ENCODE measurements at regions not wholly inside any gene's neighbourhood (a gene's known extent, or its start where the extent isn't known, plus 50 kb on each side); places are given as distances from the start of the nearest gene placed in this dataset.

GRCh38 chr11:112570333-112570732 is 309.7 kb upstream of the PLET1 start:
- ChIA-PET CTCF (no interaction called here), POLR2A (no interaction called here)
- no peaks in the 10 kb centered on the region for H3K36me3 ChIP-seq (ENCODE audit: control insufficient read depth in 4 of 4, insufficient read depth in 4 of 4, low read length in 3 of 4)
- no peak overlapping the region for H3K4me3 ChIP-seq (ENCODE audit: control insufficient read depth in 1 of 7, extremely low read depth in 1 of 7, insufficient read depth in 4 of 7, low read depth in 2 of 7, low read length in 6 of 7)
- H3K27me3 ChIP-seq (replicated peaks in 2 of 5; ENCODE audit: control insufficient read depth in 4 of 5, insufficient read depth in 5 of 5, low read length in 4 of 5): peaks cover 0 to 12% (median 0%) of the 10 kb centered on the region in 5 experiments
- H3K27ac ChIP-seq (ENCODE audit: insufficient read depth in 1 of 2, low read depth in 1 of 2, low read length in 2 of 2, poor library complexity in 1 of 2, severe bottlenecking in 2 of 2): no peak overlapping the region
- no peaks in the 10 kb centered on the region for H3K9me3 ChIP-seq (ENCODE audit: control extremely low read depth in 1 of 5, control insufficient read depth in 4 of 5, insufficient read depth in 2 of 5, low read depth in 1 of 5, low read length in 4 of 5)
- DNase-seq: no peak
- no peaks in the 10 kb centered on the region for H3K4me1 ChIP-seq (ENCODE audit: control extremely low read depth in 1 of 4, control insufficient read depth in 4 of 4, insufficient read depth in 4 of 4, low read length in 3 of 4)
- 86% methylated on average over 2 of the region's 6 CpGs for WGBS (ENCODE audit: insufficient coverage)

GRCh38 chr11:112579282-112579681 is 318.6 kb upstream of the PLET1 start:
- no peak overlapping the region for H3K4me3 ChIP-seq (ENCODE audit: control insufficient read depth in 1 of 7, extremely low read depth in 1 of 7, insufficient read depth in 4 of 7, low read depth in 2 of 7, low read length in 6 of 7)
- H3K4me1 ChIP-seq (ENCODE audit: control extremely low read depth in 1 of 4, control insufficient read depth in 4 of 4, insufficient read depth in 4 of 4, low read length in 3 of 4): no peaks in the 10 kb centered on the region
- no peak overlapping the region for H3K27ac ChIP-seq (ENCODE audit: insufficient read depth in 1 of 2, low read depth in 1 of 2, low read length in 2 of 2, poor library complexity in 1 of 2, severe bottlenecking in 2 of 2)
- POLR2A ChIA-PET: no interaction called here
- DNase-seq: no peak
- H3K36me3 ChIP-seq (ENCODE audit: control insufficient read depth in 4 of 4, insufficient read depth in 4 of 4, low read length in 3 of 4): no peaks in the 10 kb centered on the region
- H3K27me3 ChIP-seq (replicated peaks in 2 of 5; ENCODE audit: control insufficient read depth in 4 of 5, insufficient read depth in 5 of 5, low read length in 4 of 5): peaks cover 0 to 6% (median 0%) of the 10 kb centered on the region in 5 experiments
- H3K9me3 ChIP-seq (ENCODE audit: control extremely low read depth in 1 of 5, control insufficient read depth in 4 of 5, insufficient read depth in 2 of 5, low read depth in 1 of 5, low read length in 4 of 5): no peaks in the 10 kb centered on the region
- 75% methylated on average over 3 of the region's 3 CpGs for WGBS (ENCODE audit: insufficient coverage)
- CTCF ChIA-PET: interaction anchor here (2.0 kb wide), 1 partner anchor 12 kb away, joined by 4 read pairs; no protein-coding TSS in a partner anchor

GRCh38 chr11:112580864-112581263 is 320.2 kb upstream of the PLET1 start:
- DNase-seq: no peak
- Histone ChIP-seq H3K4me3 (ENCODE audit: control insufficient read depth in 1 of 7, extremely low read depth in 1 of 7, insufficient read depth in 4 of 7, low read depth in 2 of 7, low read length in 6 of 7) (no peak overlapping the region), H3K4me1 (ENCODE audit: control extremely low read depth in 1 of 4, control insufficient read depth in 4 of 4, insufficient read depth in 4 of 4, low read length in 3 of 4) (no peaks in the 10 kb centered on the region), H3K27ac (ENCODE audit: insufficient read depth in 1 of 2, low read depth in 1 of 2, low read length in 2 of 2, poor library complexity in 1 of 2, severe bottlenecking in 2 of 2) (no peak overlapping the region), H3K27me3 (replicated peaks in 2 of 5; ENCODE audit: control insufficient read depth in 4 of 5, insufficient read depth in 5 of 5, low read length in 4 of 5) (peaks cover 0 to 6% (median 0%) of the 10 kb centered on the region in 5 experiments), H3K9me3 (ENCODE audit: control extremely low read depth in 1 of 5, control insufficient read depth in 4 of 5, insufficient read depth in 2 of 5, low read depth in 1 of 5, low read length in 4 of 5) (no peaks in the 10 kb centered on the region), H3K36me3 (ENCODE audit: control insufficient read depth in 4 of 4, insufficient read depth in 4 of 4, low read length in 3 of 4) (no peaks in the 10 kb centered on the region)
- ChIA-PET CTCF (interaction anchor here (2.0 kb wide), 1 partner anchor 26 kb away, joined by 8 read pairs; no protein-coding TSS in a partner anchor), POLR2A (no interaction called here)

DNA sequence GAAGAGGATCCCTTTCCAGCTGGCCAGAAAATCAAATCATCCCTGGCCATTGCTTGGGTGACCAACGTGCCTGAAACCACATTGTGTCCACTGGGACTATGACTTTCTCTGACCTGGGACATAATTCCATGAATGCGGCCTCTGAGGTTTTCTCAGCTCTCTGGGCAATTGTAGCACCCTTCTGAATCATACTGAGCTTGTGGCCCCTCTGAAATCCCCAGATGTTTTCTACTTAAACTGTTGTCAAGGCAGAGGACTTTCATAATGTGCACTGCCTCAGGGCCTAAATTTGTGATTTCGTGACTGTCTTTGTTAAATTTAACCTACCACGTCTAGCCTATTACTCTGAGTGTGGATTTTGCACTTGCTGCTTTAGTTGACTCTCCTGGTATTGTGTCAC is 321.1 kb upstream of the PLET1 start:
- H3K4me1 ChIP-seq (ENCODE audit: control extremely low read depth in 1 of 4, control insufficient read depth in 4 of 4, insufficient read depth in 4 of 4, low read length in 3 of 4): no peaks in the 10 kb centered on the region
- H3K36me3 ChIP-seq (ENCODE audit: control insufficient read depth in 4 of 4, insufficient read depth in 4 of 4, low read length in 3 of 4): no peaks in the 10 kb centered on the region
- H3K4me3 ChIP-seq (ENCODE audit: control insufficient read depth in 1 of 7, extremely low read depth in 1 of 7, insufficient read depth in 4 of 7, low read depth in 2 of 7, low read length in 6 of 7): no peak overlapping the region
- ChIA-PET CTCF (interaction anchor here (2.0 kb wide), 1 partner anchor 26 kb away, joined by 8 read pairs; no protein-coding TSS in a partner anchor), POLR2A (no interaction called here)
- peaks cover 0 to 6% (median 0%) of the 10 kb centered on the region in 5 experiments for H3K27me3 ChIP-seq (replicated peaks in 2 of 5; ENCODE audit: control insufficient read depth in 4 of 5, insufficient read depth in 5 of 5, low read length in 4 of 5)
- no peak overlapping the region for H3K27ac ChIP-seq (ENCODE audit: insufficient read depth in 1 of 2, low read depth in 1 of 2, low read length in 2 of 2, poor library complexity in 1 of 2, severe bottlenecking in 2 of 2)
- DNase-seq: no peak
- no peaks in the 10 kb centered on the region for H3K9me3 ChIP-seq (ENCODE audit: control extremely low read depth in 1 of 5, control insufficient read depth in 4 of 5, insufficient read depth in 2 of 5, low read depth in 1 of 5, low read length in 4 of 5)
- 86% methylated on average over 4 of the region's 4 CpGs for WGBS (ENCODE audit: insufficient coverage)

DNA sequence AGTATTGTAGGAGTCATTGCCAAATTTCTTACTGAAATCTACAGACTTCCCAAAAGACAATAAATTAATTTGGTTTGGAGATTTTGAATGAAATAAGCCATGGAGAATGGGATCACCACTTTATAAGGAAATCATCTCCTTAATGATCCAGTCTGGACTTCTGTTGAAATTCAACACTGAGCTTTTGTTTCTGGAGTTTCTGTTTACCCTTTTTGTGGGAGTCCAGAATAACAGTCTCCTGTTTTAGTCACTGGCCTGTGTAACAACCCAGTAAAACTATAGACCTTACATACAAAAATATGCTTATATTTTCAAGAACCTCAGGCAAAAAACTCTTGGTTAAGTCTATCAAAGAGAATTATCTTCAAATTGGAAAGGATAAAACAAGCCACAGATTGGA is 321.7 kb upstream of the PLET1 start:
- DNase-seq: no peak
- Histone ChIP-seq H3K27me3 (replicated peaks in 2 of 5; ENCODE audit: control insufficient read depth in 4 of 5, insufficient read depth in 5 of 5, low read length in 4 of 5) (peaks cover 0 to 6% (median 0%) of the 10 kb centered on the region in 5 experiments), H3K27ac (ENCODE audit: insufficient read depth in 1 of 2, low read depth in 1 of 2, low read length in 2 of 2, poor library complexity in 1 of 2, severe bottlenecking in 2 of 2) (no peak overlapping the region), H3K4me3 (ENCODE audit: control insufficient read depth in 1 of 7, extremely low read depth in 1 of 7, insufficient read depth in 4 of 7, low read depth in 2 of 7, low read length in 6 of 7) (no peak overlapping the region), H3K9me3 (ENCODE audit: control extremely low read depth in 1 of 5, control insufficient read depth in 4 of 5, insufficient read depth in 2 of 5, low read depth in 1 of 5, low read length in 4 of 5) (no peaks in the 10 kb centered on the region), H3K36me3 (ENCODE audit: control insufficient read depth in 4 of 4, insufficient read depth in 4 of 4, low read length in 3 of 4) (no peaks in the 10 kb centered on the region), H3K4me1 (ENCODE audit: control extremely low read depth in 1 of 4, control insufficient read depth in 4 of 4, insufficient read depth in 4 of 4, low read length in 3 of 4) (no peaks in the 10 kb centered on the region)
- CTCF ChIA-PET: interaction anchor here (1.5 kb wide), 1 partner anchor 24 kb away, joined by 4 read pairs; no protein-coding TSS in a partner anchor
- POLR2A ChIA-PET: no interaction called here

GRCh38 chr11:112583261-112583893 is 322.7 kb upstream of the PLET1 start:
- ChIA-PET CTCF (interaction anchor here (1.2 to 2.2 kb wide), 3 partner anchors 25 to 706 kb away, joined by 3 to 8 read pairs (median 4); no protein-coding TSS in a partner anchor), POLR2A (no interaction called here)
- no peak overlapping the region for H3K27ac ChIP-seq (ENCODE audit: insufficient read depth in 1 of 2, low read depth in 1 of 2, low read length in 2 of 2, poor library complexity in 1 of 2, severe bottlenecking in 2 of 2)
- no peak for DNase-seq
- no peaks in the 10 kb centered on the region for H3K36me3 ChIP-seq (ENCODE audit: control insufficient read depth in 4 of 4, insufficient read depth in 4 of 4, low read length in 3 of 4)
- no peaks in the 10 kb centered on the region for H3K9me3 ChIP-seq (ENCODE audit: control extremely low read depth in 1 of 5, control insufficient read depth in 4 of 5, insufficient read depth in 2 of 5, low read depth in 1 of 5, low read length in 4 of 5)
- peaks cover 0 to 6% (median 0%) of the 10 kb centered on the region in 5 experiments for H3K27me3 ChIP-seq (replicated peaks in 2 of 5; ENCODE audit: control insufficient read depth in 4 of 5, insufficient read depth in 5 of 5, low read length in 4 of 5)
- no peaks in the 10 kb centered on the region for H3K4me1 ChIP-seq (ENCODE audit: control extremely low read depth in 1 of 4, control insufficient read depth in 4 of 4, insufficient read depth in 4 of 4, low read length in 3 of 4)
- WGBS (ENCODE audit: insufficient coverage): 80% methylated on average over 3 of the region's 8 CpGs
- H3K4me3 ChIP-seq (ENCODE audit: control insufficient read depth in 1 of 7, extremely low read depth in 1 of 7, insufficient read depth in 4 of 7, low read depth in 2 of 7, low read length in 6 of 7): no peak overlapping the region

DNA sequence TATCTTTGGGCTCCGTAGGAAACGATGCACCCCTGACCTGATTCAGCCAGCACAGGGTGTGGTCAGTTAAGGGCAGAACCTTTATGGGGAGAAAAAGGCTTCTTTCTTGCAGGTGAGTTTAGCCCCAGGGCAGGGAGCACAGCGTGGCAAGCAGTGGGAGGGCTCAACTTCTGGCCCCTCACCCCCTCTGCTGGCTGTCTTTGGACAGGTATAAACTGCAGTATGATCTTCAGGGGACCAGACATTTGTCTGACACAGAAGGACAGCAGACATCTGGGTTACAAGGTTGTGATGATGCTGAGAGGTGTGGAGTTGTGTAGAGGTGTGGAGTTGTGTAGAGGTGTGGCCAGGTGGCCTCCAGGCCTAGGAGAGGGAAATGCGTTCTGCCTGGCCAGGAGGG is 324.0 kb upstream of the PLET1 start:
- no peaks in the 10 kb centered on the region for H3K36me3 ChIP-seq (ENCODE audit: control insufficient read depth in 4 of 4, insufficient read depth in 4 of 4, low read length in 3 of 4)
- H3K4me3 ChIP-seq (ENCODE audit: control insufficient read depth in 1 of 7, extremely low read depth in 1 of 7, insufficient read depth in 4 of 7, low read depth in 2 of 7, low read length in 6 of 7): no peak overlapping the region
- H3K9me3 ChIP-seq (ENCODE audit: control extremely low read depth in 1 of 5, control insufficient read depth in 4 of 5, insufficient read depth in 2 of 5, low read depth in 1 of 5, low read length in 4 of 5): no peaks in the 10 kb centered on the region
- H3K27me3 ChIP-seq (replicated peaks in 2 of 5; ENCODE audit: control insufficient read depth in 4 of 5, insufficient read depth in 5 of 5, low read length in 4 of 5): peaks cover 0 to 6% (median 0%) of the 10 kb centered on the region in 5 experiments
- no peaks in the 10 kb centered on the region for H3K4me1 ChIP-seq (ENCODE audit: control extremely low read depth in 1 of 4, control insufficient read depth in 4 of 4, insufficient read depth in 4 of 4, low read length in 3 of 4)
- peak in 2 of 3 donors; percentile 5 to 18 for DNase-seq
- POLR2A ChIA-PET: interaction anchor here (0.5 kb wide), 1 partner anchor 851 kb away, joined by 4 read pairs; no protein-coding TSS in a partner anchor
- H3K27ac ChIP-seq (ENCODE audit: insufficient read depth in 1 of 2, low read depth in 1 of 2, low read length in 2 of 2, poor library complexity in 1 of 2, severe bottlenecking in 2 of 2): no peak overlapping the region
- 65% methylated on average over 4 of the region's 4 CpGs for WGBS (ENCODE audit: insufficient coverage)
- CTCF ChIA-PET: interaction anchor here (0.9 to 2.2 kb wide), 4 partner anchors 18 to 705 kb away, joined by 3 to 8 read pairs (median 4); no protein-coding TSS in a partner anchor
